Smooth muscle cell (in vitro differentiated cells): ENCODE measurements at regions not wholly inside any gene's neighbourhood (a gene's known extent, or its start where the extent isn't known, plus 50 kb on each side); places are given as distances from the start of the nearest gene placed in this dataset.

ENCODE experiments used
- DNase-seq: peaks from one replicate; lab custom pipeline; 2025; ENCODE audit not compliant: unreplicated experiment; lab: John Stamatoyannopoulos, UW
- H2AFZ ChIP-seq: fragments of 200-600 bp; sonication (generic); 2 replicates; pipeline ENCODE4 v1.6.0; 2016; ENCODE audit warnings: antibody characterized with exemption, low read depth, mild to moderate bottlenecking
- H3F3A ChIP-seq: fragments of 200-600 bp; sonication (generic); 2 replicates; pipeline ENCODE4 v1.6.0; 2017; ENCODE audit warnings: antibody characterized with exemption, low read depth
- H3K27ac ChIP-seq: fragments of 200-600 bp; sonication (generic); 2 replicates; pipeline ENCODE4 v1.5.1; 2016; ENCODE audit warnings: low read depth, mild to moderate bottlenecking
- H3K27me3 ChIP-seq: fragments of 200-600 bp; sonication (generic); 2 replicates; pipeline ENCODE4 v1.6.1; 2016; ENCODE audit warnings: low read depth, mild to moderate bottlenecking
- H3K36me3 ChIP-seq: fragments of 200-600 bp; sonication (generic); 2 replicates; pipeline ENCODE4 v1.5.1; 2016; ENCODE audit warnings: low read depth
- H3K4me1 ChIP-seq: fragments of 200-600 bp; sonication (generic); 2 replicates; pipeline ENCODE4 v1.5.1; 2016; ENCODE audit warnings: low read depth
- H3K4me2 ChIP-seq: fragments of 200-600 bp; sonication (generic); 2 replicates; pipeline ENCODE4 v1.6.0; 2016; ENCODE audit warnings: mild to moderate bottlenecking
- H3K4me3 ChIP-seq: fragments of 200-600 bp; sonication (generic); 2 replicates; pipeline ENCODE4 v1.5.1; 2016; ENCODE audit warnings: mild to moderate bottlenecking
- H3K79me2 ChIP-seq: fragments of 200-600 bp; sonication (generic); 2 replicates; pipeline ENCODE4 v1.6.0; 2016; ENCODE audit warnings: low read depth, mild to moderate bottlenecking
- H3K9ac ChIP-seq: fragments of 200-600 bp; sonication (generic); 2 replicates; pipeline ENCODE4 v1.6.0; 2016; ENCODE audit warnings: low read depth
- H3K9me3 ChIP-seq: fragments of 200-600 bp; sonication (generic); replicated peaks from 2 replicates; pipeline ENCODE4 v1.5.1; 2016; ENCODE audit warnings: low read depth
- H4K20me1 ChIP-seq: fragments of 200-600 bp; sonication (generic); 2 replicates; pipeline ENCODE4 v1.6.0; 2016; ENCODE audit warnings: low read depth
- CTCF ChIP-seq: fragments of 200-600 bp; sonication (generic); IDR thresholded peaks from 2 replicates; pipeline ENCODE4 v1.5.1; 2017; ENCODE audit warnings: borderline replicate concordance, mild to moderate bottlenecking, antibody characterized with exemption; ENCODE audit not compliant: insufficient read depth, poor library complexity, severe bottlenecking
- WGBS: methylation state at CpG from one replicate; pipeline ENCODE4 v1.1.7; 2016; ENCODE audit warnings: low lambda C conversion rate; 5-methylcytosine and 5-hydroxymethylcytosine counted together

- Histone ChIP-seq H3K4me3 (no peak overlapping the region), H3K9me3 (no peaks in the 10 kb centered on the region), H3K27me3 (peaks cover 5% of the 10 kb centered on the region), H3K79me2 (no peaks in the 10 kb centered on the region), H4K20me1 (no peaks in the 10 kb centered on the region), H3F3A (no peaks in the 10 kb centered on the region), H2AFZ (no peak overlapping the region), H3K36me3 (no peaks in the 10 kb centered on the region), H3K4me1 (no peaks in the 10 kb centered on the region), H3K27ac (no peak overlapping the region), H3K9ac (no peak overlapping the region), H3K4me2 (no peak overlapping the region)
- TF ChIP-seq CTCF = no peak
- WGBS = 77% methylated on average over 3 of the region's 3 CpGs
- DNase-seq = no peak
These were observed 121.2 kb upstream of the ANKRD1 start for GRCh38 chr10:91042069-91042468.

DNA sequence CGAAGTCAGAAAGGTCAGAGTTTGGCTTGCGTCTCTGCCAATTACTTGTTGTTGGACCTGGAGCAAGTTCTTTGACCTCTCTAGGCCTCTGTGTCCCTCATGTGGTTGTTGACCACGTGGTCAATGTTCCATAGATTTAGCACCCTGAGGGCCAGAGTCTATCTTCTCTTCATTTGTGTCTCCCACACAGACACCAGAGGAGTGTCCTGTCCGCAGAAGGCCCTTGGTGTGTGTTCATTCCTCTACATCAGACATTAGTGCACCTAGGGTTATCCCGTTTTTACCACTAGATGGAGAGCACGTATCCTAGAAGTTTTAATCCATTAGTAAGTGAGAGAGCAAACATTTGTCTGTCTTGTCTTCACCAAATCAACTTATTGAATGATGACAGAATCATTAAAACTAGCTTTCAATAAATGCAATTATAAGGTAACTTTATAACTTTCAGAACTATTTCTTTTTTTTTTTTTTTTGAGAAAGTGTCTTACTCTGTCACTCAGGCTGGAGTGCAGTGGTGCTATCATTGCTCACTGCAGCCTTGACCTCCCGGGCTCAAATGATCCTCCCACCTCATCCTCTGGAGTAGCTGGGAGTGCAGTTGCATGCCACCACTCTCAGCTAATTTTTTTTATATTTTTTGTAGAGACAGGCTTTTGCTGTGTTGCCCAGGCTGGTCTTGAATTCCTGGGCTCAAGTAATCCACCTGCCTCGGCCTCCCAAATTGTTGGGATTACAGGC, 122.5 kb upstream of the ANKRD1 start:
- DNase-seq = no peak

DNA sequence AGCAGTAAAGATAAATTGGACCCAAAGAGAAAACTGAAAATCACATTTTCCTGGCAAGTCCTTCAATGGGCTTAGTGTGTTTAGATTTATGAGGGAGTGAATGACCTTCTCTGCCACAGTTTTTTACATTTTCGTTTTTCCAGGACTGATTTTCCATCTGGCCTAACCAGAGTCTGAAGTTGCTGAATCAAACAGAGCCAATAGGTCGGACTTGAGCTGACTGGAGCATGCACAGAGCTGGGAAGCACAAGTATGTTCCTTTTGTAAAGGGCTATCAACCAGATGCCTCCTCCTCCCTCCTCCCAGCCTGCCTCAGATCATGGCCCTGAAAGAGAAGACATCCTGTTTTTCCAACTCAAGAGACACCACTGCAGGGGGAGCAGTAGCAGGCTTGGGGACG, 126.0 kb upstream of the ANKRD1 start:
- no peaks in the 10 kb centered on the region for H3K79me2 ChIP-seq
- no peaks in the 10 kb centered on the region for H3K36me3 ChIP-seq
- no peaks in the 10 kb centered on the region for H4K20me1 ChIP-seq
- no peak overlapping the region for H3K4me2 ChIP-seq
- H3K9me3 ChIP-seq = no peaks in the 10 kb centered on the region
- no peak overlapping the region for H3K9ac ChIP-seq
- H3K4me3 ChIP-seq = no peak overlapping the region
- no peak overlapping the region for H2AFZ ChIP-seq
- no peak for DNase-seq
- TF ChIP-seq CTCF = no peak
- no peaks in the 10 kb centered on the region for H3F3A ChIP-seq
- no peak overlapping the region for H3K27ac ChIP-seq
- 33% methylated on average over 3 of the region's 3 CpGs for WGBS
- H3K27me3 ChIP-seq = no peaks in the 10 kb centered on the region
- peaks cover 13% of the 10 kb centered on the region for H3K4me1 ChIP-seq

More for the DNA sequence above, 122.5 kb upstream of the ANKRD1 start:
- Histone ChIP-seq H3F3A (no peaks in the 10 kb centered on the region), H2AFZ (no peak overlapping the region), H3K36me3 (no peaks in the 10 kb centered on the region), H3K4me3 (no peak overlapping the region), H3K9me3 (no peaks in the 10 kb centered on the region), H4K20me1 (no peaks in the 10 kb centered on the region), H3K4me2 (no peak overlapping the region), H3K4me1 (no peaks in the 10 kb centered on the region), H3K9ac (no peak overlapping the region), H3K27me3 (peaks cover 5% of the 10 kb centered on the region), H3K27ac (no peak overlapping the region), H3K79me2 (no peaks in the 10 kb centered on the region)
- 65% methylated on average over 8 of the region's 8 CpGs for WGBS
- peak; percentile 34 for TF ChIP-seq CTCF

DNA sequence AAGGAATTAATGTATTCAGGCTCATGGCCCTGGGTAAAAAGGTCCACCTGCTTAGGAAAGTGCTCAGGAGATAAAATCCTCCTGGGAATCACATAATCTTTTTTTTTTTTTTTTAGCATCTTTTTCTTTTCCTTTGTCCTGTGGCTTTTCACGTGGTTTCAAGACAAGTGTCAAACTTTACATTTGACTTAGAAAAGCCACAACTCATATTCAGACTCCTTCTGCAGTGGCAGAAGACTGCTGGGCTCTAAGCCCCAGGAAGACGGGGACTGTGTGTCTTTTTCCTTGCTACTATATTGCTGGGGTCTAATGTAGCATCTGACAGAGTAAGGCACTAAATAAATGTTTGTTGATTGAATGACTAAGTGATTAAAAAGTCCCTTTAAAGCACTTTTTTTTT, 127.5 kb upstream of the ANKRD1 start:
- H3K4me3 ChIP-seq = no peak overlapping the region
- H3K79me2 ChIP-seq = no peaks in the 10 kb centered on the region
- no peaks in the 10 kb centered on the region for H3K27me3 ChIP-seq
- H3F3A ChIP-seq = no peaks in the 10 kb centered on the region
- no peaks in the 10 kb centered on the region for H3K36me3 ChIP-seq
- WGBS = 95% methylated on average over 2 of the region's 2 CpGs
- no peak overlapping the region for H2AFZ ChIP-seq
- DNase-seq = no peak
- H3K4me2 ChIP-seq = no peak overlapping the region
- no peak overlapping the region for H3K27ac ChIP-seq
- no peaks in the 10 kb centered on the region for H4K20me1 ChIP-seq
- H3K4me1 ChIP-seq = peaks cover 13% of the 10 kb centered on the region
- no peaks in the 10 kb centered on the region for H3K9me3 ChIP-seq
- H3K9ac ChIP-seq = no peak overlapping the region
- TF ChIP-seq CTCF = no peak
